GM12864 (cell line): ENCODE measurements at regions not wholly inside any gene's neighbourhood (a gene's known extent, or its start where the extent isn't known, plus 50 kb on each side); places are given as distances from the start of the nearest gene placed in this dataset.

ENCODE experiments used
- DNase-seq: peaks from one replicate; pipeline ENCODE4 v3.0.0-alpha.2; 2011; ENCODE audit warnings: low read depth
- H3K4me3 ChIP-seq: 2 replicates; pipeline ENCODE4 v1.5.1; 2011; ENCODE audit warnings: mild to moderate bottlenecking, low read depth, low read length, control low read depth
- CTCF ChIP-seq: IDR thresholded peaks from 2 replicates; pipeline ENCODE4 v1.5.1; 2011; ENCODE audit warnings: low read depth, mild to moderate bottlenecking, moderate library complexity, low read length, control low read depth, inconsistent platforms; ENCODE audit errors: missing control alignments

DNA sequence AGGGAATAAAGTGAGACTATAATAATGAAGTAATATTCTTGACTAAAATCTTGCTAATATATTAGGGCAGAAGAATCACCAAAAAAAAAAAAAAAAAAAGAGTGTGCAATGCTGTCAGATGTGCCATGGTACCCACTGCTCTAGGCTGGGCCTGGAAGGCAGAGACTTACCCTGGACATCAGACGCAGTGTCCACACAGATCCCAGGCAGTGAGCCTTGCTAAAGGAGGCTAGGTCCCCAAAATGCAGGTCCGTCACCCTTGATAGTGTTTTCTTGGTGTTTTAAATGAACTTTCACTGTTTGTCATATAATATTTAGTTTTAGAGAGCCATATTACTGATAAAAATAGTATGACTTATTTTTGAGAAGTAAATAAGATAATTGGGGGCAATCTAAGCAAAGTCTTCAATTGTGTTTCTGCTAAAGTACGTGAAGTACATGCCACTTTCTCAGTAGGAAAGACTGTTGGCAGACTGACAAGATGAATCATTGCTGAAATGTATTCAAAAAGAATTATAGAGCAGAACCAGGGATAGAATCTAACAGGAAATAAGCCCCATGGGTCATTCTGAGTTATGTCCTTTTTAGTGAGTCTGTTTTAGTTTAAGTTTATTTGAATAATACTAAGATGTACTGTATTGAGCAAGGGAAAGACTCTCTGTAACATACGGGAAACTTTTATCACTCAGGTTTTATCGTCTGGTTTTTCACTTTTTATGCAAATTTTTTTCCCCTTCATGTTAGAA lies 74.6 kb upstream of the PDC start:
- no peak overlapping the region for H3K4me3 ChIP-seq
- no peak for TF ChIP-seq CTCF
- no peak for DNase-seq

DNA sequence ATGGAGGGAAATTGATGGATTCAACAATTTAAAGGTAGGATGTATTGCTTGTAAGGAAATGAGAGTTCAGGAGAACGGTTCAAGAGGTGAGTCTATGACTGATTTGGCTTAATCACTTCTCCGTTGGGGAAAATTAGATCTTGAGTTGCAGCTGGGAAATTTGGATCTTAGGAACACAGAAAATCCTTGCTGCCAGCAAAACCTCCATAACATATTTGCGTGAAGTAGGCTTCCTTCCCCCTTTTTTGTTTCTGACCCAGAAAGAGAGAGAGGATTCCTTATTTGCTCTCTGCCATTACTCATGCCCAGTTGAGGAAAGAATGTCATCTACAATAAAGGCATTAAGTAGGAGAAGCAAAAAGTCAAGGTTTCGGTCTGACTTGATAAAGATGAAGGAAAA lies 73.5 kb upstream of the PDC start:
- no peak overlapping the region for H3K4me3 ChIP-seq
- DNase-seq = no peak
- TF ChIP-seq CTCF = no peak

DNA sequence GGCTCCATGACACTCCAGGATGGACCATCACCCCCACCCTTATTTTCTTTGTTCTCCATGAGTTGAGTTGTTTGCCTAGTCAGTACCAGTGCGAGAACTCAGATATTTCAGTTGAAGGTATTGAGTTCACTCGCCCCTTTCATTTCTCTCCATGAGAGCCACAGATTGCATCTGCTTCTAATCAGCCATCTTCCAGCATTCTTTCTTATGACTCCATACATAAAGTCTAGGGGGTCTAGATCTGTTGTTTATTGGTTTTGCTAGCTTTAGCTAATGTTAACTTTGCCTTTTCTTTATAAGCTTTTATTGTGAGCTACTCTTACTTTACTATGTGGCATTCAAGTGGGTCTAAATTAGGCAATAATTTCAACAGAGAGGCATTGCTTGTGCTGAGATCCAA lies 71.6 kb upstream of the PDC start:
- TF ChIP-seq CTCF = no peak
- no peak for DNase-seq
- no peak overlapping the region for H3K4me3 ChIP-seq

GRCh38 chr1:186531561-186532165 lies 70.7 kb upstream of the PDC start:
- no peak overlapping the region for H3K4me3 ChIP-seq
- TF ChIP-seq CTCF = no peak
- no peak for DNase-seq

GRCh38 chr1:186530109-186530508 lies 69.2 kb upstream of the PDC start:
- H3K4me3 ChIP-seq = no peak overlapping the region
- TF ChIP-seq CTCF = no peak
- no peak for DNase-seq

DNA sequence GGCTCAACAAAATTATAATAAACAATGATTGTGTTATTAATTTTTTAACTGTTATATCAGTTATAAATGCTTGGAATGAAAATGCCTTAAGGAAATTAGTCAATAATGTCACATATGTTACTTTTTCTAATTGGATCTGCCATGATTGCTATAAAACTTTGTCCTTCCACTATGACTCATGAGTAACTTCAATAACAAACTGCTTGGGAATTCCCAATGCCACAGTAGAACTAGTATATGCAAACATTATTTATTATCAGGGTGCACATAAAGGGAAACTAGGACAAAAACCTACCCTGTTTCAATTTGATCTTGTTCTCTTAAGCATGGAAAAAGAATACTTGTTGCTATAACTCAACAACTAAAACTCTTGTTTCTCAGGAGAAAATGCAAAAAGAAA lies 59.1 kb upstream of the PDC start:
- DNase-seq = no peak
- no peak overlapping the region for H3K4me3 ChIP-seq
- TF ChIP-seq CTCF = no peak
